ENCODE measurements at regions not wholly inside any gene's neighbourhood (a gene's known extent, or its start where the extent isn't known, plus 50 kb on each side); places are given as distances from the start of the nearest gene placed in this dataset.

DNA sequence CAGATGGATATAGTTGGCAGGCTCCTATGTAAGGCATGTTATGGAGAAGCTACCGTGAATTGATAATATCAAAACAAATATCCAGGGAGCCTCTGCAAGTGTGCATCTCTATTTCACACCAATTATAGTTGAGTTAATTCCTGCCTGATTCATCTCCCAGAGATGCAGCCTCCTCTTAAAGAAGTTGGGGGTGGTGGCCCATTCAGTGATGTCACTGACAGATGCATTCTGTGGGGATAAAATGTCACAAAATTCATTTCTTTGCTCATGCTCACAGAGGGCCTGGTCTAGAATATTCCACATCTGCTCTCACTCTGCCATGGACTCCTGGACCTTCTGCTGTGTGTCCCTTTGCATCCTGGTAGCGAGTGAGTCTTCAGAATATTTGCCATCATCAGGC lies 189.1 kb upstream of the PRSS1 start:
- TF ChIP-seq, protein P1, sequence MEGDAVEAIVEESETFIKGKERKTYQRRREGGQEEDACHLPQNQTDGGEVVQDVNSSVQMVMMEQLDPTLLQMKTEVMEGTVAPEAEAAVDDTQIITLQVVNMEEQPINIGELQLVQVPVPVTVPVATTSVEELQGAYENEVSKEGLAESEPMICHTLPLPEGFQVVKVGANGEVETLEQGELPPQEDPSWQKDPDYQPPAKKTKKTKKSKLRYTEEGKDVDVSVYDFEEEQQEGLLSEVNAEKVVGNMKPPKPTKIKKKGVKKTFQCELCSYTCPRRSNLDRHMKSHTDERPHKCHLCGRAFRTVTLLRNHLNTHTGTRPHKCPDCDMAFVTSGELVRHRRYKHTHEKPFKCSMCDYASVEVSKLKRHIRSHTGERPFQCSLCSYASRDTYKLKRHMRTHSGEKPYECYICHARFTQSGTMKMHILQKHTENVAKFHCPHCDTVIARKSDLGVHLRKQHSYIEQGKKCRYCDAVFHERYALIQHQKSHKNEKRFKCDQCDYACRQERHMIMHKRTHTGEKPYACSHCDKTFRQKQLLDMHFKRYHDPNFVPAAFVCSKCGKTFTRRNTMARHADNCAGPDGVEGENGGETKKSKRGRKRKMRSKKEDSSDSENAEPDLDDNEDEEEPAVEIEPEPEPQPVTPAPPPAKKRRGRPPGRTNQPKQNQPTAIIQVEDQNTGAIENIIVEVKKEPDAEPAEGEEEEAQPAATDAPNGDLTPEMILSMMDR (conservative IDR thresholded peaks at IDR 0.05; ENCODE audit: low read depth, low read length), result no peak
- no peak for TF ChIP-seq EZH2 (IDR thresholded peaks at IDR 0.05; ENCODE audit: borderline replicate concordance, low read depth, low read length, poor library complexity, severe bottlenecking)
